K562 (cell line): ENCODE measurements at regions not wholly inside any gene's neighbourhood (a gene's known extent, or its start where the extent isn't known, plus 50 kb on each side); places are given as distances from the start of the nearest gene placed in this dataset.

Experiments used
- ATAC-seq: fragments of 200-7000 bp; cut with Tn5 transposase; 3 replicates; pipeline ENCODE4 v1.9.1; 2020; ENCODE audit warnings: moderate library complexity
- BruUV-seq: library from RNA; stranded (reverse); fragments of 400-500 nt; replicated peaks from 2 replicates; lab custom pipeline; 2021; lab: Mats Ljungman, UMichigan
- CTCF ChIA-PET: fragments of 300-600 bp; formaldehyde crosslinking; extraction: SDS; loops from one replicate; lab custom pipeline; 2021; ENCODE audit warnings: low intra/inter-chr PET ratio; lab: Yijun Ruan, JAX
- POLR2A ChIA-PET: fragments of 300-600, 350-650 bp; sonication (Branson Sonifier 250); formaldehyde crosslinking; extraction: SDS; loops from one replicate; lab custom pipeline; 2021; ENCODE audit warnings: antibody characterized with exemption, inconsistent platforms; lab: Yijun Ruan, JAX
- DNase-seq, 4 experiments: peaks; one replicate each; pipeline versions ENCODE4 v3.0.0 to v3.0.0-alpha.2; 2011 to 2018; ENCODE audit warnings: low spot score in 3 of 4, mixed read lengths in 3 of 4; ENCODE audit errors: extremely low read depth in 1 of 4
- FAIRE-seq: peaks from 2 replicates; lab custom pipeline; 2011; peaks lifted over from hg19 to GRCh38; lab: Jason Lieb, UNC
- H2AFZ ChIP-seq: 2 replicates; pipeline ENCODE4 v1.6.0; 2011; ENCODE audit warnings: low read depth, low read length, control low read depth, inconsistent platforms
- H3K27ac ChIP-seq: fragments of 200-600 bp; 3 replicates; pipeline ENCODE4 v1.8.0; 2011; ENCODE audit warnings: low read depth, mild to moderate bottlenecking, control low read depth, inconsistent platforms, low read length, moderate library complexity, mixed read lengths; ENCODE audit errors: extremely low read depth
- H3K27me3 ChIP-seq, 2 experiments: fragments of 300-600 bp in 1 of 2; 2 replicates in 1 of 2; 3 replicates in 1 of 2; pipeline versions ENCODE4 v1.6.0 to v1.8.0; 2011; ENCODE audit warnings: inconsistent platforms in 2 of 2, low read length in 2 of 2, mild to moderate bottlenecking in 1 of 2, mixed read lengths in 1 of 2, moderate library complexity in 1 of 2; ENCODE audit not compliant: control insufficient read depth in 2 of 2, insufficient read depth in 2 of 2
- H3K36me3 ChIP-seq: fragments of 300-600 bp; 3 replicates; pipeline ENCODE4 v1.8.0; 2011; ENCODE audit warnings: mild to moderate bottlenecking, low read length, inconsistent platforms; ENCODE audit not compliant: control insufficient read depth, insufficient read depth
- H3K4me1 ChIP-seq, 2 experiments: fragments of 200-600 bp in 1 of 2; replicated peaks in 1 of 2; 2 replicates in 1 of 2; 3 replicates in 1 of 2; pipeline versions ENCODE4 v1.5.1 to v1.8.0; 2011; ENCODE audit warnings: inconsistent platforms in 2 of 2, low read length in 2 of 2, mild to moderate bottlenecking in 1 of 2, mixed read lengths in 1 of 2, moderate library complexity in 1 of 2; ENCODE audit not compliant: control insufficient read depth in 2 of 2, insufficient read depth in 2 of 2
- H3K4me2 ChIP-seq: 2 replicates; pipeline ENCODE4 v1.6.1; 2011; ENCODE audit warnings: low read length, control low read depth, inconsistent platforms, mixed read lengths; ENCODE audit not compliant: insufficient read depth
- H3K4me3 ChIP-seq: fragments of 200-600 bp; sonication (generic), shearing (Covaris generic); 2 replicates; pipeline ENCODE4 v1.5.1; 2016; ENCODE audit warnings: control low read depth, inconsistent platforms
- H3K79me2 ChIP-seq: fragments of 200-600 bp; 3 replicates; pipeline ENCODE4 v1.8.0; 2011; ENCODE audit warnings: low read length, inconsistent platforms; ENCODE audit not compliant: control insufficient read depth, insufficient read depth
- H3K9ac ChIP-seq, 2 experiments: 2 replicates each; pipeline versions ENCODE4 v1.6.0 to v1.6.1; 2011; ENCODE audit warnings: low read depth in 2 of 2, low read length in 2 of 2, control low read depth in 1 of 2, inconsistent platforms in 1 of 2, mild to moderate bottlenecking in 1 of 2, mixed read lengths in 1 of 2; ENCODE audit not compliant: insufficient read depth in 1 of 2
- H3K9me1 ChIP-seq: one replicate; pipeline ENCODE4 v1.6.0; 2011; ENCODE audit warnings: inconsistent platforms, mild to moderate bottlenecking, low read length, moderate library complexity; ENCODE audit not compliant: control insufficient read depth, insufficient read depth
- H3K9me3 ChIP-seq: replicated peaks from 2 replicates; pipeline ENCODE4 v1.5.1; 2011; ENCODE audit warnings: low read depth, low read length, inconsistent platforms; ENCODE audit not compliant: control insufficient read depth, insufficient read depth
- H4K20me1 ChIP-seq: replicated peaks from 2 replicates; pipeline ENCODE4 v1.6.1; 2011; ENCODE audit warnings: low read length, inconsistent platforms, mixed read lengths; ENCODE audit not compliant: control insufficient read depth, insufficient read depth
- ARNT ChIP-seq, 2 experiments: fragments of 450-650 bp; IDR thresholded peaks; 2 replicates each; pipeline ENCODE4 v1.6.1; 2016; ENCODE audit warnings: mild to moderate bottlenecking in 1 of 2
- CBFA2T2 ChIP-seq: fragments of 450-650 bp; conservative IDR thresholded peaks from 2 replicates; pipeline ENCODE4 v1.6.1; 2017; ENCODE audit warnings: mild to moderate bottlenecking
- CTBP1 ChIP-seq: fragments of 450-650 bp; IDR thresholded peaks from 2 replicates; pipeline ENCODE4 v1.6.1; 2016; ENCODE audit warnings: borderline replicate concordance
- E2F1 ChIP-seq: sonication (generic); formaldehyde crosslinking; IDR thresholded peaks from 2 replicates; pipeline ENCODE4 v1.8.1; 2023; ENCODE audit warnings: mild to moderate bottlenecking, missing genetic modification reagents, moderate library complexity
- EHMT2 ChIP-seq: fragments of 450-650 bp; IDR thresholded peaks from 2 replicates; pipeline ENCODE4 v1.6.1; 2018; ENCODE audit warnings: antibody characterized with exemption
- HLTF ChIP-seq: fragments of 450-650 bp; IDR thresholded peaks from 2 replicates; pipeline ENCODE4 v1.6.1; 2016
- NR2C2 ChIP-seq, 2 experiments: fragments of 200-800 bp in 1 of 2; sonication (Bioruptor generic) in 1 of 2; sonication (generic) in 1 of 2; formaldehyde crosslinking in 1 of 2; IDR thresholded peaks; 2 replicates each; pipeline versions ENCODE4 v1.6.1 to v1.8.0; 2016 to 2022; ENCODE audit warnings: mild to moderate bottlenecking in 1 of 2, missing compliant biosample characterization in 1 of 2, missing genetic modification characterization in 1 of 2, missing genetic modification reagents in 1 of 2
- POLR2B ChIP-seq: fragments of 450-650 bp; IDR thresholded peaks from 2 replicates; pipeline ENCODE4 v1.6.1; 2018; ENCODE audit warnings: low read depth; ENCODE audit not compliant: partially characterized antibody
- SOX6 ChIP-seq: fragments of 450-650 bp; IDR thresholded peaks from 2 replicates; pipeline ENCODE4 v1.6.1; 2014; ENCODE audit warnings: mild to moderate bottlenecking
- TBP ChIP-seq: optimal IDR thresholded peaks from 2 replicates; pipeline ENCODE3; 2011; ENCODE audit warnings: low read depth, low read length, improper control_type of control experiment
- TFAM ChIP-seq: fragments of 250-450 bp; sonication (Bioruptor Pico); conservative IDR thresholded peaks from 2 replicates; pipeline ENCODE4 v1.5.0; 2021; ENCODE audit warnings: mild to moderate bottlenecking, moderate library complexity
- XRCC4 ChIP-seq: IDR thresholded peaks from one replicate; pipeline ENCODE4 v1.6.1; 2011; ENCODE audit not compliant: insufficient read depth, insufficient read length; ENCODE audit errors: extremely low read depth
- ZNF274 ChIP-seq: IDR thresholded peaks from 2 replicates; pipeline ENCODE4 v1.6.1; 2011; ENCODE audit warnings: low read depth, mild to moderate bottlenecking, low read length, moderate library complexity, borderline replicate concordance
- WGBS: fragments of 100-300 bp; shearing (Covaris generic); methylation state at CpG from one replicate; pipeline ENCODE4 v1.1.6; 2016; ENCODE audit warnings: low coverage, mixed read lengths; ENCODE audit not compliant: insufficient coverage; ENCODE audit errors: missing lambda C conversion rate; 5-methylcytosine and 5-hydroxymethylcytosine counted together
- in situ Hi-C: fragments of 300-500 bp; cut with MboI; formaldehyde crosslinking; loops from 4 replicates; pipeline ENCODE4 v1.15.0; 2018; ENCODE audit warnings: inconsistent platforms, mixed read lengths
- intact Hi-C: fragments of 100-400 bp; cut with micrococcal nuclease; formaldehyde crosslinking; loops from 2 replicates; pipeline ENCODE4 v1.14.2; 2022
- TF ChIP-seq, protein P1 (sequence below), 2 experiments: fragments of 450-650 bp; IDR thresholded peaks; 2 replicates each; pipeline ENCODE4 v1.6.1; 2018; ENCODE audit warnings: mild to moderate bottlenecking in 2 of 2, low read depth in 1 of 2; ENCODE audit not compliant: partially characterized antibody in 2 of 2

DNA sequence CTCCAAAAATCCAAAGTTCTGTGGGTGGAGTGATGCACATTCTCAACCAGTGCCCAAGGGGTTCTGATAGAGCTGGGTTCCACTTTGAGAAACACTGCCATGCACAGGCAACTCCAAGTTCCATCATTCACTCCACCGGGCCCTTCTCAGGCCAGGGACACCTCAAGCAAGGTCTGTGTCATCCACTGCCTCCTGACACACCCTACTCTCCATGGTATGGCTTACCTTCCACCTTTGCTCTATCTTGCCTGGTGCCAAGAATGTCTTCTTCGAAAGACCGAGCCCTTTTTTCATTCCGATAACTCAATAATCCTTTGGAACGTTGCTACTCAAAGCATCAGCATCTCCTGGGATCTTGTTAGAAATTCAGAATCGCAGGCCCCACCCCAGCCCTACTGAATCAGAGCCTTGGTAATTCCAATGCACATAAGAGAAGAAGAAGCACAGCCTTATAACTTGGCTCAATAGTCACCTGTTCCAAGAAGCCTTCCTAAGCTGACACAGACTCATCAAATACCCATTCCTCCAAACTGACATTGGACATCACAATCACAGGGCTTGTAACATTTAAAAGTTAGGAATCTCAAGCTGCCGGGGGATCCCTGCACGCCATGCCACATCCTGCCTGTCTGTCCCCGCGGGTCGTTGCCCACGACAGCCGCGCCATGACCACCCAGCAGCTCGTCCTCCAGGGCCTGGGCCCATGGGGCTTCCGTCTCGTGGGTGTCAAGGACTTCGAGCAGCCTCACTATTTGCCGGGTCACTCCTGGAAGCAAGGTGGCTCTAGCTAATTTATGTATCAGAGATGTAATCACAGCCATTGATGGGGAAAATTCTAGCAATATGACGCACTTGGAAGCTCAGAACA, 66.4 kb downstream of the VCPKMT start (continued):
- TF ChIP-seq CTBP1: no peak
- TF ChIP-seq, all 486 proteins: peak for 0

DNA sequence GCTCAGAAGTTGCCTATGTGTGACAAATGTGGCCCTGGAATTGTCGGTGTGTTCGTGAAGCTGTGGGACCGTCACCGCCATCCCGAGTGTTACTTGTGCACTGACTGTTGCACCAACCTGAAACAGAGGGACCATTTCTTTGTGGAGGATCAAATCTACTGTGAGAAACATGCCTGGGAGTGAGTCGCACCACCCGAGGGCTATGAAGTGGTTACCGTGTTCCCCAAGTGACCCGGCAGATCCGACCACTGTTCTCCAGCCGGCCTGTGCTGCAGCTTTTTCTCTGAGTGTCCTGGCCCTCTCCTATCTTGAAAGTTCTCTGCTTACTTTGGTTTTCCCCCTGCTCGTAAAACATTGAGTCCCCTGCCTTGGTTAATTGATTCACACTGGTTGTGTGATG, 65.3 kb downstream of the VCPKMT start:
- Histone ChIP-seq H3K36me3 (no peaks in the 10 kb centered on the region), H3K4me3 (no peak overlapping the region), H3K27me3 (no peaks in the 10 kb centered on the region)
- no peak for ATAC-seq
- DNase-seq: no peak
- no peak for TF ChIP-seq E2F1 (CRISPR knock-in tag)
- no peak for TF ChIP-seq TFAM (CRISPR knock-in tag)
- TF ChIP-seq XRCC4: no peak
- TF ChIP-seq SOX6: no peak
- no peak for TF ChIP-seq HLTF
- TF ChIP-seq NR2C2 (CRISPR knock-in tag; IDR thresholded peaks at IDR 0.05): no peak
- TF ChIP-seq NR2C2 (tag; IDR thresholded peaks at IDR 0.05): no peak
- no peak for TF ChIP-seq EHMT2
- TF ChIP-seq POLR2B: no peak
- TF ChIP-seq TBP: no peak
- no peak for TF ChIP-seq ARNT (IDR thresholded peaks at IDR 0.05)
- TF ChIP-seq ZNF274: no peak
- TF ChIP-seq, protein P1, sequence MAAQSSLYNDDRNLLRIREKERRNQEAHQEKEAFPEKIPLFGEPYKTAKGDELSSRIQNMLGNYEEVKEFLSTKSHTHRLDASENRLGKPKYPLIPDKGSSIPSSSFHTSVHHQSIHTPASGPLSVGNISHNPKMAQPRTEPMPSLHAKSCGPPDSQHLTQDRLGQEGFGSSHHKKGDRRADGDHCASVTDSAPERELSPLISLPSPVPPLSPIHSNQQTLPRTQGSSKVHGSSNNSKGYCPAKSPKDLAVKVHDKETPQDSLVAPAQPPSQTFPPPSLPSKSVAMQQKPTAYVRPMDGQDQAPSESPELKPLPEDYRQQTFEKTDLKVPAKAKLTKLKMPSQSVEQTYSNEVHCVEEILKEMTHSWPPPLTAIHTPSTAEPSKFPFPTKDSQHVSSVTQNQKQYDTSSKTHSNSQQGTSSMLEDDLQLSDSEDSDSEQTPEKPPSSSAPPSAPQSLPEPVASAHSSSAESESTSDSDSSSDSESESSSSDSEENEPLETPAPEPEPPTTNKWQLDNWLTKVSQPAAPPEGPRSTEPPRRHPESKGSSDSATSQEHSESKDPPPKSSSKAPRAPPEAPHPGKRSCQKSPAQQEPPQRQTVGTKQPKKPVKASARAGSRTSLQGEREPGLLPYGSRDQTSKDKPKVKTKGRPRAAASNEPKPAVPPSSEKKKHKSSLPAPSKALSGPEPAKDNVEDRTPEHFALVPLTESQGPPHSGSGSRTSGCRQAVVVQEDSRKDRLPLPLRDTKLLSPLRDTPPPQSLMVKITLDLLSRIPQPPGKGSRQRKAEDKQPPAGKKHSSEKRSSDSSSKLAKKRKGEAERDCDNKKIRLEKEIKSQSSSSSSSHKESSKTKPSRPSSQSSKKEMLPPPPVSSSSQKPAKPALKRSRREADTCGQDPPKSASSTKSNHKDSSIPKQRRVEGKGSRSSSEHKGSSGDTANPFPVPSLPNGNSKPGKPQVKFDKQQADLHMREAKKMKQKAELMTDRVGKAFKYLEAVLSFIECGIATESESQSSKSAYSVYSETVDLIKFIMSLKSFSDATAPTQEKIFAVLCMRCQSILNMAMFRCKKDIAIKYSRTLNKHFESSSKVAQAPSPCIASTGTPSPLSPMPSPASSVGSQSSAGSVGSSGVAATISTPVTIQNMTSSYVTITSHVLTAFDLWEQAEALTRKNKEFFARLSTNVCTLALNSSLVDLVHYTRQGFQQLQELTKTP (IDR thresholded peaks at IDR 0.05; ENCODE audit: low read depth in 1 of 2, partially characterized antibody in 2 of 2): no peak
- TF ChIP-seq CBFA2T2: no peak
- TF ChIP-seq, all 486 proteins: peak for 0
- H3K4me2 ChIP-seq: no peak overlapping the region
- FAIRE-seq: no peak
- H3K27ac ChIP-seq: no peak overlapping the region
- no peaks in the 10 kb centered on the region for H3K9me1 ChIP-seq
- intact Hi-C loops (no loop called here), in situ Hi-C loops (no loop called here)
- H2AFZ ChIP-seq: no peak overlapping the region
- no peaks in the 10 kb centered on the region for H4K20me1 ChIP-seq
- no peaks in the 10 kb centered on the region for H3K9me3 ChIP-seq
- no peaks in the 10 kb centered on the region for H3K79me2 ChIP-seq
- ChIA-PET CTCF (no interaction called here), POLR2A (no interaction called here)
- WGBS: 44% methylated on average over 8 of the region's 12 CpGs
- BruUV-seq: no TSS peak
- peaks cover 0 to 4% of the 10 kb centered on the region in 2 experiments; a peak in 4 of 5 replicates for H3K4me1 ChIP-seq
- no peak overlapping the region for H3K9ac ChIP-seq
